ENCODE measurements at regions not wholly inside any gene's neighbourhood (a gene's known extent, or its start where the extent isn't known, plus 50 kb on each side); places are given as distances from the start of the nearest gene placed in this dataset.

GRCh38 chr6:75546381-75546780 lies 52.8 kb upstream of the FILIP1 start:
- DNase-seq = peak; percentile 45 to 65

GRCh38 chr6:75550544-75551167 lies 51.0 kb upstream of the SENP6 start:
- DNase-seq = no peak

- no peak for DNase-seq
Measured at GRCh38 chr6:75551367-75551952, 50.2 kb upstream of the SENP6 start.
